Stimulated activated naive CD4-positive, alpha-beta T cell (primary cell): ENCODE measurements at regions not wholly inside any gene's neighbourhood (a gene's known extent, or its start where the extent isn't known, plus 50 kb on each side); places are given as distances from the start of the nearest gene placed in this dataset.
A peak's percentile ranks its signal among the peaks of the same experiment; 100 is the strongest.
"Not testable (repeated sequence)": the region's sequence is repeated elsewhere in the genome, so short reads cannot be mapped to it uniquely, and the experiment has no call there.

Experiments used
- DNase-seq, 6 experiments: peaks; one replicate each; lab custom pipeline; 2025; lab: John Stamatoyannopoulos, UW

GRCh38 chr11:45384711-45385241 is 98.6 kb upstream of the SYT13 start:
- no peak for DNase-seq

GRCh38 chr11:45384016-45384415 is 97.9 kb upstream of the SYT13 start:
- DNase-seq = no peak

- no peak for DNase-seq
These were observed 97.1 kb upstream of the SYT13 start for GRCh38 chr11:45383224-45383623.

GRCh38 chr11:45382133-45382878 is 96.2 kb upstream of the SYT13 start:
- DNase-seq = no peak

- DNase-seq = no peak
These were observed 93.2 kb upstream of the SYT13 start for GRCh38 chr11:45379162-45379863.

GRCh38 chr11:45378516-45378915 is 92.4 kb upstream of the SYT13 start:
- no peak for DNase-seq

- peak in 3 of 6 experiments; percentile 16 to 19 (median 18) for DNase-seq
These were observed 88.5 kb upstream of the SYT13 start for GRCh38 chr11:45374653-45375059.

- DNase-seq = no peak
These were observed 88.0 kb upstream of the SYT13 start for GRCh38 chr11:45374130-45374529.

GRCh38 chr11:45373506-45374035 is 87.4 kb upstream of the SYT13 start:
- no peak for DNase-seq

GRCh38 chr11:45372414-45372813 is 86.3 kb upstream of the SYT13 start:
- not testable (repeated sequence) for DNase-seq

- peak; percentile 13 to 46 (median 36) for DNase-seq
These were observed 85.3 kb upstream of the SYT13 start for GRCh38 chr11:45371251-45372115.

GRCh38 chr11:45369313-45369712 is 83.2 kb upstream of the SYT13 start:
- no peak for DNase-seq

GRCh38 chr11:45368697-45369096 is 82.6 kb upstream of the SYT13 start:
- no peak for DNase-seq

GRCh38 chr11:45366619-45367190 is 80.6 kb upstream of the SYT13 start:
- no peak for DNase-seq

GRCh38 chr11:45365961-45366618 is 79.9 kb upstream of the SYT13 start:
- no peak for DNase-seq

GRCh38 chr11:45362636-45363035 is 76.5 kb upstream of the SYT13 start:
- no peak for DNase-seq

- DNase-seq = no peak
These were observed 75.4 kb upstream of the SYT13 start for GRCh38 chr11:45361551-45361950.

- peak in 2 of 6 experiments; percentile 32 to 49 for DNase-seq
These were observed 69.5 kb upstream of the SYT13 start for GRCh38 chr11:45355706-45356041.

- peak; percentile 79 to 92 (median 86) for DNase-seq
These were observed 69.0 kb upstream of the SYT13 start for GRCh38 chr11:45354976-45355705.

GRCh38 chr11:45348729-45349128 is 62.6 kb upstream of the SYT13 start:
- DNase-seq = no peak
